ENCODE measurements at regions not wholly inside any gene's neighbourhood (a gene's known extent, or its start where the extent isn't known, plus 50 kb on each side); places are given as distances from the start of the nearest gene placed in this dataset.

DNA sequence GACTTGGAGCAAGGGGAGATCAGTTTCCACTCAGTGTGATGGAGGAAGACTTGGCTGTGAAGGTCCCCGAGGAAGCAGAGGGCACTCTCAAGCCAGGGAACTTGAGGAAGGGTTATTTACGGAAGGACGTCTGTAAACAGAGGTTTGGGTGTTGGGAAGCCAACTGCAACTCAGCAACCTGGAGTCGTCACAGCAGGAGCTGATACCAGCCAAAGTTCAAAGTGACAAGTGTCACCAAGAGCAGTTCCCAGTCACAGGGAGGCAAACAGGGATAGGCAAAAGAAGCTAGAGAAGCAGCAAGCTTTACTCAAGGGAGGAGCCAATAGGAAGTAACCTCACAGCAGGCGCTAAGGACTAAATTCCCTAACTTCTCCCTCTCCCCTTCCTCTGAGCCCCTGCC, 205.5 kb downstream of the EFNB2 start:
- no peak for TF ChIP-seq MAFK (IDR thresholded peaks at IDR 0.05; ENCODE audit: low read depth, low read length)
- no peak for TF ChIP-seq CTCF (IDR thresholded peaks at IDR 0.05; ENCODE audit: control extremely low read depth in 1 of 3, insufficient read depth in 1 of 3, low read depth in 1 of 3, low read length in 3 of 3)
- TF ChIP-seq EZH2 (IDR thresholded peaks at IDR 0.05; ENCODE audit: low read depth, low read length, severe bottlenecking) = no peak
- no peak for TF ChIP-seq ZNF274 (IDR thresholded peaks at IDR 0.05; ENCODE audit: borderline replicate concordance, extremely low read depth, low read length)
- TF ChIP-seq PHF8 (conservative IDR thresholded peaks at IDR 0.05; ENCODE audit: low read depth, low read length) = no peak
- no peak for TF ChIP-seq EGR1 (IDR thresholded peaks at IDR 0.05; ENCODE audit: borderline replicate concordance, low read depth, low read length)
- no peak for TF ChIP-seq EP300 (IDR thresholded peaks at IDR 0.05; ENCODE audit: borderline replicate concordance in 1 of 2, low read depth in 2 of 2, low read length in 2 of 2)
- TF ChIP-seq, protein P1, sequence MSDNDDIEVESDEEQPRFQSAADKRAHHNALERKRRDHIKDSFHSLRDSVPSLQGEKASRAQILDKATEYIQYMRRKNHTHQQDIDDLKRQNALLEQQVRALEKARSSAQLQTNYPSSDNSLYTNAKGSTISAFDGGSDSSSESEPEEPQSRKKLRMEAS (IDR thresholded peaks at IDR 0.05) = no peak
